ENCODE measurements at regions not wholly inside any gene's neighbourhood (a gene's known extent, or its start where the extent isn't known, plus 50 kb on each side); places are given as distances from the start of the nearest gene placed in this dataset.

DNA sequence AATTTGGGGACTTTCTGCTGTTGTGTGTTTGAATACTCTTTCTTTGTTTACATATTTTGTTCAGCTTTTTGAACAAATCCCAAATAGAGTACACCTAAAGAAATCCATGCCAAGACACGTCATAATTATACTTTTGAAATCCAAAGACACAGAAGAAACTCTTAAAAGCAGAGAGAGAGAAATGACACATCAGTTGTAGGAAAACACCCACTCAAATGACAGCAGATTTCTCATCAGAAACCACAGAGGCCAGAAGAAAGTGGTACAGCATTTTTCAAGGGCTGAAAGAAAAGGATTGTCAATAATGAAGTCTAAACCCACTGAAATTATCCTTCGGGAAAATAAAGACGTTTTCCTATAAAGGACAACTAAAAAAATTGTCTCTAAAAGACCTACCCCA lies 378.6 kb downstream of the GADD45G start:
- Histone ChIP-seq H3K9me3 (ENCODE audit: control insufficient read depth in 2 of 2, insufficient read depth in 1 of 2, low read depth in 1 of 2, low read length in 1 of 2) (no peaks in the 10 kb centered on the region), H3K27me3 (ENCODE audit: control insufficient read depth in 1 of 2, insufficient read depth in 2 of 2, low read length in 2 of 2) (no peaks in the 10 kb centered on the region), H3K4me3 (ENCODE audit: low read depth in 1 of 2, low read length in 2 of 2) (no peak overlapping the region), H3K27ac (ENCODE audit: low read depth in 2 of 2, low read length in 1 of 2) (no peak overlapping the region), H3K36me3 (ENCODE audit: control insufficient read depth in 2 of 2, insufficient read depth in 2 of 2, low read length in 1 of 2) (no peaks in the 10 kb centered on the region), H3K4me1 (ENCODE audit: control insufficient read depth in 2 of 2, insufficient read depth in 2 of 2, low read length in 1 of 2) (peaks cover 0 to 9% of the 10 kb centered on the region in 2 donors)
- WGBS, 2 donors, result 65% methylated on average over 3 of the region's 3 CpGs

DNA sequence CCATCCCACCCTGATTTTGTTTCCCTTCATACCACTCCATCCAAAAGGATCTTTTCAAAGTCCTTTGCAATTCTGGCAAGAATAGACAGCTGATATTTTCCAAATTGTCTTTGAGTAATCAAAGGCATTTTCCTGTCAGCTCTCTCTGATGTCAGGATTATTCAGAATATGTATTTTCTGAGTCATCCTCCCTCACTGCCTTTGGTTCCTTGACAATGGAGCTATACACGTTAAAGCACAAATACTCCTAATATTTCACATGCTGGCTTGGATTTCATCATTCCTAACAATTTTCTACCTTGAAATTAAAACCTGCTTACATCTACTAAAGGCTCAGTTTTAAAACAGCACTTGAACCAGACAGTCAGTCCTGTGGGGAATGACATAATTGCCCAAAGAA lies 379.4 kb downstream of the GADD45G start:
- Histone ChIP-seq H3K4me3 (ENCODE audit: low read depth in 1 of 2, low read length in 2 of 2) (no peak overlapping the region), H3K27me3 (ENCODE audit: control insufficient read depth in 1 of 2, insufficient read depth in 2 of 2, low read length in 2 of 2) (no peaks in the 10 kb centered on the region), H3K27ac (ENCODE audit: low read depth in 2 of 2, low read length in 1 of 2) (no peak overlapping the region), H3K4me1 (ENCODE audit: control insufficient read depth in 2 of 2, insufficient read depth in 2 of 2, low read length in 1 of 2) (peaks cover 0 to 9% of the 10 kb centered on the region in 2 donors), H3K9me3 (ENCODE audit: control insufficient read depth in 2 of 2, insufficient read depth in 1 of 2, low read depth in 1 of 2, low read length in 1 of 2) (no peaks in the 10 kb centered on the region), H3K36me3 (ENCODE audit: control insufficient read depth in 2 of 2, insufficient read depth in 2 of 2, low read length in 1 of 2) (no peaks in the 10 kb centered on the region)
- 22 to 40% methylated on average over 1 of the region's 1 CpG for WGBS, 2 donors

DNA sequence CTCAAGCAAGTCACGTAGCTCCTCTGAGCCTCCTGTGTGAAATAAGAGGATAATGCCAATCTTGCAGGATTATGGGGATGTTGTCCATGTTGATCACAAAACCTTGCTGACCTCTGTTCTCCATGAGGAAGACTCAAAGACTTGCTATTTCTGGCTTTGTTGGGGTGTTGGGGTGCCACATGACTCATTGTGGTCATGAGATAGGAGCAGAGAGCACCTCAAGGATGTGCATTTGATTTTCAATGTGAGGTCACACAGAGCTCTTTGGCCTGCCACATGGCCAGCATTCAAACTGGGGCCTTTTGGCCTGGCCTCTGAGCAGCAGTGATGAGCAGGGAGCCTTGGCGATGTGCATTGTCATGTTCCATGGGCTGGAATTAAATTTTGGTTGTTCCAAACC lies 380.3 kb downstream of the GADD45G start:
- H3K27me3 ChIP-seq (ENCODE audit: control insufficient read depth in 1 of 2, insufficient read depth in 2 of 2, low read length in 2 of 2), result no peaks in the 10 kb centered on the region
- H3K9me3 ChIP-seq (ENCODE audit: control insufficient read depth in 2 of 2, insufficient read depth in 1 of 2, low read depth in 1 of 2, low read length in 1 of 2), result no peaks in the 10 kb centered on the region
- H3K4me3 ChIP-seq (ENCODE audit: low read depth in 1 of 2, low read length in 2 of 2), result no peak overlapping the region
- H3K36me3 ChIP-seq (ENCODE audit: control insufficient read depth in 2 of 2, insufficient read depth in 2 of 2, low read length in 1 of 2), result no peaks in the 10 kb centered on the region
- 91 to 92% methylated on average over 2 of the region's 2 CpGs for WGBS, 2 donors
- H3K4me1 ChIP-seq (ENCODE audit: control insufficient read depth in 2 of 2, insufficient read depth in 2 of 2, low read length in 1 of 2), result peaks cover 0 to 9% of the 10 kb centered on the region in 2 donors
- no peak overlapping the region for H3K27ac ChIP-seq (ENCODE audit: low read depth in 2 of 2, low read length in 1 of 2)

DNA sequence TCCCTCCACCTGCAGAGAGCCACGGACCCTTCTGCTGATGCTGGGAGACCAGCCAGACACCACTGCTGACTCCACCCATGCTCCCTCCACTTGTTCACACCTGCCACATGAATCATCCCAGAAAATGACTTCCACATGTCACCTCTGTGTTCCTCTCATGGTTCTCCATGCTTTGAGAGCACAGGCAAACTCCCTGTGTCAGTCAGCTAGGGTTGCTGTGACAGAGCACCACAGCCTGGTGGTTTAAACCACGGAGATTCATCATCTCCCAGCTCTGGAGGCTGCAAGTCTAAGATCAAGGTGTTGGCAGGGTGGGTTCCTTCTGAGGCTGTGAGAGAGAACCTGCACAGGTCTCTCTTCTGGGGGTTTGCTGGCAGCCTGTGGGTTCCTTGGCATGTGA lies 381.4 kb downstream of the GADD45G start:
- no peaks in the 10 kb centered on the region for H3K36me3 ChIP-seq (ENCODE audit: control insufficient read depth in 2 of 2, insufficient read depth in 2 of 2, low read length in 1 of 2)
- 54% methylated on average over 2 of the region's 2 CpGs for WGBS, 2 donors
- H3K9me3 ChIP-seq (ENCODE audit: control insufficient read depth in 2 of 2, insufficient read depth in 1 of 2, low read depth in 1 of 2, low read length in 1 of 2), result no peaks in the 10 kb centered on the region
- no peak overlapping the region for H3K27ac ChIP-seq (ENCODE audit: low read depth in 2 of 2, low read length in 1 of 2)
- H3K27me3 ChIP-seq (ENCODE audit: control insufficient read depth in 1 of 2, insufficient read depth in 2 of 2, low read length in 2 of 2), result no peaks in the 10 kb centered on the region
- no peak overlapping the region for H3K4me3 ChIP-seq (ENCODE audit: low read depth in 1 of 2, low read length in 2 of 2)
- H3K4me1 ChIP-seq (ENCODE audit: control insufficient read depth in 2 of 2, insufficient read depth in 2 of 2, low read length in 1 of 2), result peaks cover 0 to 9% of the 10 kb centered on the region in 2 donors

DNA sequence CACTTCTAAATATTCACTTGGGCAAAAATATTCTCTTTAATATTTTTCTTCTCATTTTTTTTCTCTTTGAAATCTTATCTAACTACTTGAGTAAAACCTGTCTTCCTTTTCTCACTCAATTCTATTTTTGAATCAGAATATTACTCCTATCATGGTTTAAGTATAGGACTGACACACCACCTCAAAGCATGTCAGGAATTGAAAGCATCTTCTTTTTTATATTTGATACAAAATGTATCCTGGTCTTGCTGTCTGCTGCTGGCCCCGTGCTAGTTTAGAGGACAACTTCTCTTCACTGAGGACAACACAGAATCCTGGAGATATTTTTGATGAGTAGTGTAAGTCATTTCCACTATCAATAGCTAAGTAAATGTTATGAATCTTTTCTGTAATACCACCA lies 383.6 kb downstream of the GADD45G start:
- WGBS, 2 donors, result 84 to 85% methylated on average over 1 of the region's 1 CpG
- Histone ChIP-seq H3K4me1 (ENCODE audit: control insufficient read depth in 2 of 2, insufficient read depth in 2 of 2, low read length in 1 of 2) (peaks cover 0 to 12% of the 10 kb centered on the region in 2 donors), H3K9me3 (ENCODE audit: control insufficient read depth in 2 of 2, insufficient read depth in 1 of 2, low read depth in 1 of 2, low read length in 1 of 2) (no peaks in the 10 kb centered on the region), H3K4me3 (ENCODE audit: low read depth in 1 of 2, low read length in 2 of 2) (no peak overlapping the region), H3K27ac (ENCODE audit: low read depth in 2 of 2, low read length in 1 of 2) (no peak overlapping the region), H3K36me3 (ENCODE audit: control insufficient read depth in 2 of 2, insufficient read depth in 2 of 2, low read length in 1 of 2) (no peaks in the 10 kb centered on the region), H3K27me3 (ENCODE audit: control insufficient read depth in 1 of 2, insufficient read depth in 2 of 2, low read length in 2 of 2) (no peaks in the 10 kb centered on the region)

DNA sequence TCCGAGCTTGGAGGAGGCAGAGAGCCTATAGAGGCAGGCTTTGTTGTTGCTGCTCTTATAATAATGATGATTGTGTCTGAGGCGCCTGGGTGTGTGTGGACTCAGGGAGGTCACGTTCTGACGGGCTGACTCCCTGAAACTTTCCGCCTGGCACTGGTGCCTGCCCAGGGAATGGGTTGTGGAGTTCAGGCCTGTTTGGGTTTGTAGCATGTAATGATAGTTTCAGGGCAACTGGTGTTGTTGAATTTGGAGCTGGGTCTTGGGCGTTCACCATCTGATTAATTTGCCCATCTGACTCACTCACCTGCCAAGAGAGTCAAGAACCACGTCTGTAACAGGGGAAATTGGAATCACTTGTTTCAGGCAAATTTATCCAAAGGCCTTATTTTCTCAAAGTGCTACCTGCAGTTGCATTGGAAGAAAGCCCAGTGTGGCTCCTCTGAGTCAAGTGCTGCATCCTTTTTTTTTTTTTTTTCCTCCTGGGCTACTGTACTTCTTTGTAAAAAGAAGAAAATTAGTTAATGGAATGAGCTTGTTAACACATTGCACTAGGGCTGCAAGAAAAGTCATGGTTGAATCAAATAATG lies 386.5 kb downstream of the GADD45G start:
- WGBS, 2 donors, result 54 to 70% methylated on average over 7 of the region's 7 CpGs
- Histone ChIP-seq H3K36me3 (ENCODE audit: control insufficient read depth in 2 of 2, insufficient read depth in 2 of 2, low read length in 1 of 2) (no peaks in the 10 kb centered on the region), H3K9me3 (ENCODE audit: control insufficient read depth in 2 of 2, insufficient read depth in 1 of 2, low read depth in 1 of 2, low read length in 1 of 2) (no peaks in the 10 kb centered on the region), H3K27ac (ENCODE audit: low read depth in 2 of 2, low read length in 1 of 2) (peak overlapping the region; percentile 29 to 50), H3K4me1 (ENCODE audit: control insufficient read depth in 2 of 2, insufficient read depth in 2 of 2, low read length in 1 of 2) (peaks cover 0 to 12% of the 10 kb centered on the region in 2 donors), H3K4me3 (ENCODE audit: low read depth in 1 of 2, low read length in 2 of 2) (no peak overlapping the region), H3K27me3 (ENCODE audit: control insufficient read depth in 1 of 2, insufficient read depth in 2 of 2, low read length in 2 of 2) (no peaks in the 10 kb centered on the region)

DNA sequence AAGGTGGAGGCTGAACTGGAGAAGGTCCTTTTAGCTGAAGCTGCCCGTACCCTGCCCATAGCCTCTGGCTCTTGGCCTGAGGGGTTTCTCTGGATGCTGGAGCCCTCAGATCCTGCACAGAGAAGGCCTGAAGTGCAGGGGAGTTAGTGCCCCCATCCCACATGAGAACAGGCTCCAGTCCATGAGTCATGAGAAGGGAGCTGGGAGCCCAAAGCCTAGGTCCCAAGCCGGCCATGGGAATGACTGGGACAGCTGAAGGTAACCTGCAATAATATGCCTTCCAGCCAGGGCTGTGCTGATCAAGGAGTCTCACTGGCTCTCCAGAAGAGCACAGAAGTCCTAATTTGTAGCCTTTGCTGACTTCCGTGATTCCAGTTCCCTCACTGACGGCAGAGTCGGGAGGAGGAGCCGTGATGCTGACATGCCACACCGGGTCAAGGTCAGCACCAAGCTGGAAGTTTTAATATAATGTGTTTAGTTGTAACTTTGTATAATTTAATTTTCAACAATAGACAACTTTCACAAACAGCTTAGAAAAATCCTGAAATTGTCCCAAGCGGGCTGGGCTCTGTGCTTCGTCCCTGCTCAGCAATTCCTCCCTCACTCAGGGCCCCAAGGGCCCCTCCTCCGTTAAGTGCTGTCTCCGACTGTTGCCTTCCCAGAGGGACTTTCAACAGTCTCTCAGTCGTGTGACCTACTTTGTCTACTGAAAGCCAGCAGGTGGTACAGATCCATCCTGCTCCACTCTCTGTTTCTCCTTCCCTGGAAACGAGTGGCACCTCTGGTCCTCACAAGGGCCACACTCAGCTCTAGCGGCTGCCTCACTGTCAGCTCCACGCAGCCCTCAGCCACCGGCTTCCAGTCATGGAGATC lies 387.8 kb downstream of the GADD45G start:
- Histone ChIP-seq H3K4me1 (ENCODE audit: control insufficient read depth in 2 of 2, insufficient read depth in 2 of 2, low read length in 1 of 2) (peaks cover 0 to 15% of the 10 kb centered on the region in 2 donors), H3K27me3 (ENCODE audit: control insufficient read depth in 1 of 2, insufficient read depth in 2 of 2, low read length in 2 of 2) (no peaks in the 10 kb centered on the region), H3K9me3 (ENCODE audit: control insufficient read depth in 2 of 2, insufficient read depth in 1 of 2, low read depth in 1 of 2, low read length in 1 of 2) (no peaks in the 10 kb centered on the region), H3K27ac (ENCODE audit: low read depth in 2 of 2, low read length in 1 of 2) (no peak overlapping the region), H3K36me3 (ENCODE audit: control insufficient read depth in 2 of 2, insufficient read depth in 2 of 2, low read length in 1 of 2) (no peaks in the 10 kb centered on the region), H3K4me3 (ENCODE audit: low read depth in 1 of 2, low read length in 2 of 2) (no peak overlapping the region)
- 73 to 87% methylated on average over 16 of the region's 16 CpGs for WGBS, 2 donors

DNA sequence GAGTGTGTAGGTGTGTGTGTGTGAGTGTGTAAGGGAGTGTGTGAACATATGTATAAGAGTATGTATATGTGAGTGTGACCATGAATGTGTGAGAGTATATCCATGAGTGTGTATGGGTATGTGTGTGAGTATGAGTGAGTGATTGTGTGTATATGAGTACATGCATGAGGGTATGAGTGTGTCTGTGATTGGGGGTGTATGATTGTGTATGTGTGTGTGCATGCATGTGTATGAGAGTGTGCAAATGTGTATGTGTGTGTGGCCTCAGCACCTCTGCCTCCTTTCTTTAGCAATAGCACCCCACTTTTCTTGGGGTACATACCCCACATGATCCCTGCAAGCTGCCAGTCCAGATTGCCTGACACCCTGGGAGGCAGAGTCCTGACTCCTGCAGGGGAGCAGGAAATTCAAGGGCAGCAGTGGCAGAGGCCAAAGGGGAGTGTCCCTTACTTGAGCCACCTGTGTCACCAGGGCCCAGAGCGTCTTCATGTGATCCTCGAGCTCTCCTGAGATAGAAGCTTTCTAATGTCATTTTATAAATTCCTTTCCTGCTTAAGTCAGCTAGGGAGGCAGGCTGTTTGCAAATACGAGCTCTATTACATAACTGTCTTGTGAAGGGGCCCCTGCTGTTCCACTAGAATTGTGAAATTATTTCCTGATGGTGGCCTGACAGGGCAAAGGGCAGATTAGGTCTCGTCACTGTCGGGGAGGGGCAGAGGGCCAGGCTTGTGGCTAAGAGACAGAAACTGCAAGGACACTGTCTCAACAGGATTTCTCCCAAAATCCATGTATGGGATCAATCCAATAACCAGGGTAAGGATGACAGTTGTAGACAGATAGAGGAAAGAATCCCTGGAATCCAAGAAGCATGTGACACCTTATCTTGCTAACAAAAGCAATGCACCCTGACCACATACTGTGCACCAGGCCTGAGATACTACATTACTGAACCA lies 389.1 kb downstream of the GADD45G start:
- peaks cover 0 to 16% of the 10 kb centered on the region in 2 donors for H3K4me1 ChIP-seq (ENCODE audit: control insufficient read depth in 2 of 2, insufficient read depth in 2 of 2, low read length in 1 of 2)
- H3K27me3 ChIP-seq (ENCODE audit: control insufficient read depth in 1 of 2, insufficient read depth in 2 of 2, low read length in 2 of 2), result no peaks in the 10 kb centered on the region
- no peak overlapping the region for H3K27ac ChIP-seq (ENCODE audit: low read depth in 2 of 2, low read length in 1 of 2)
- no peaks in the 10 kb centered on the region for H3K36me3 ChIP-seq (ENCODE audit: control insufficient read depth in 2 of 2, insufficient read depth in 2 of 2, low read length in 1 of 2)
- H3K9me3 ChIP-seq (ENCODE audit: control insufficient read depth in 2 of 2, insufficient read depth in 1 of 2, low read depth in 1 of 2, low read length in 1 of 2), result no peaks in the 10 kb centered on the region
- H3K4me3 ChIP-seq (ENCODE audit: low read depth in 1 of 2, low read length in 2 of 2), result no peak overlapping the region
- WGBS, 2 donors, result 43 to 47% methylated on average over 5 of the region's 5 CpGs

DNA sequence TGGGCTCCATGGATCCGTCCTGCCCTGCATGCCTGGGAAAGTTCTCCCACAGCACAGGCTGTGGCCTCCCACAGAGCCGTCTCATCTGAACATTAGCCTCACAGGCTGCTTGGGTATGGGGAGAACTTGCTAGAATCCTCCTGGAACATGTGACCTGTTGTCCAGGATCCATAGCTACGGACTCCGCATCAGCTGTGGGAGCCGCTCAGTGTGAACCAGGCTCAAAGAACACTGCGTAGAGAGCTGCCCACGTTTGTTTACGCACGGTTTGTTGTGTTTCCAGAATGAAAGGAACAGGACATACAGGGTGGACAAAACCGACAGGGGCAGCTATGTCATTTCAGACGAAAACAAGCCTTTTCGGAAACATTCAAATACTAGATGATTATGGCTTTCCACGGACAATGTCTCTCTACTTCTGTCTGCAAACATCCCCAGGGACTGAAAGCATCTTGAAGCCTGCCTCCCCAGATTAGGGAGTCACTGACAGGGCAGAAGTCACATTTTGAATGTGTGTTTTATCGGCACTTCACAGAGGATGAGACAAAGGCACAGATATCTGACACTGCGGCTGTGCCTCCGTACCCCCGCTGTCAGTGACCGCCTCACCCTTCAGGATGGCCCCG lies 390.3 kb downstream of the GADD45G start:
- Histone ChIP-seq H3K27ac (ENCODE audit: low read depth in 2 of 2, low read length in 1 of 2) (no peak overlapping the region), H3K27me3 (ENCODE audit: control insufficient read depth in 1 of 2, insufficient read depth in 2 of 2, low read length in 2 of 2) (no peaks in the 10 kb centered on the region), H3K9me3 (ENCODE audit: control insufficient read depth in 2 of 2, insufficient read depth in 1 of 2, low read depth in 1 of 2, low read length in 1 of 2) (no peaks in the 10 kb centered on the region), H3K4me1 (ENCODE audit: control insufficient read depth in 2 of 2, insufficient read depth in 2 of 2, low read length in 1 of 2) (peaks cover 6 to 23% of the 10 kb centered on the region in 2 donors), H3K36me3 (ENCODE audit: control insufficient read depth in 2 of 2, insufficient read depth in 2 of 2, low read length in 1 of 2) (no peaks in the 10 kb centered on the region), H3K4me3 (ENCODE audit: low read depth in 1 of 2, low read length in 2 of 2) (no peak overlapping the region)
- WGBS, 2 donors, result 86 to 88% methylated on average over 19 of the region's 19 CpGs
